Retinal pigment epithelial cell (primary cell): ENCODE measurements at regions not wholly inside any gene's neighbourhood (a gene's known extent, or its start where the extent isn't known, plus 50 kb on each side); places are given as distances from the start of the nearest gene placed in this dataset.
"Not testable (repeated sequence)": the region's sequence is repeated elsewhere in the genome, so short reads cannot be mapped to it uniquely, and the experiment has no call there.

Source experiments
- DNase-seq: peaks from one replicate; pipeline ENCODE4 v3.0.0-alpha.2; 2010; ENCODE audit warnings: low read depth
- H3K4me3 ChIP-seq: 2 replicates; pipeline ENCODE4 v1.5.1; 2011; ENCODE audit warnings: mild to moderate bottlenecking, low read length, control low read depth, moderate library complexity
- CTCF ChIP-seq: conservative IDR thresholded peaks from 2 replicates; pipeline ENCODE4 v1.5.1; 2011; ENCODE audit warnings: low read depth, low read length, control low read depth, inconsistent platforms

- no peak for TF ChIP-seq CTCF
- H3K4me3 ChIP-seq: no peak overlapping the region
- DNase-seq: no peak
Measured at GRCh38 chr7:155383756-155384491, 74.0 kb upstream of the EN2 start.

GRCh38 chr7:155384751-155385150, 73.2 kb upstream of the EN2 start:
- TF ChIP-seq CTCF: no peak
- H3K4me3 ChIP-seq: no peak overlapping the region
- DNase-seq: no peak

- not testable (repeated sequence) for H3K4me3 ChIP-seq, DNase-seq
Measured at GRCh38 chr7:155385182-155385581, 72.7 kb upstream of the EN2 start.

- H3K4me3 ChIP-seq: no peak overlapping the region
- TF ChIP-seq CTCF: no peak
- DNase-seq: no peak
Measured at GRCh38 chr7:155386608-155387007, 71.3 kb upstream of the EN2 start.

GRCh38 chr7:155387066-155387620, 70.8 kb upstream of the EN2 start:
- no peak overlapping the region for H3K4me3 ChIP-seq
- no peak for DNase-seq
- TF ChIP-seq CTCF: no peak

- no peak overlapping the region for H3K4me3 ChIP-seq
- DNase-seq: no peak
- TF ChIP-seq CTCF: no peak
Measured at GRCh38 chr7:155388561-155388960, 69.4 kb upstream of the EN2 start.

GRCh38 chr7:155391414-155391813, 66.5 kb upstream of the EN2 start:
- no peak overlapping the region for H3K4me3 ChIP-seq
- DNase-seq: no peak

More at GRCh38 chr7:155391414-155391813, 66.5 kb upstream of the EN2 start:
- no peak for TF ChIP-seq CTCF
